Natural killer cell treated with Interleukin-12 subunit alpha and Interleukin-12 subunit beta and Interleukin-15 and Interleukin-18, amount 100 ng/mL, for 72 hours (primary cell): ENCODE measurements at regions not wholly inside any gene's neighbourhood (a gene's known extent, or its start where the extent isn't known, plus 50 kb on each side); places are given as distances from the start of the nearest gene placed in this dataset.
"Not testable (repeated sequence)": the region's sequence is repeated elsewhere in the genome, so short reads cannot be mapped to it uniquely, and the experiment has no call there.

Source experiments
- ATAC-seq, 2 donors: fragments of 150-1000 bp; cut with Tn5 transposase in 1 of 2; sonication (Bioruptor Pico), chemical (Tn5 transposase) in 1 of 2; 2 replicates each; pipeline ENCODE4 v1.10.0; 2021
- DNase-seq: peaks from one replicate; pipeline ENCODE4 v3.0.0; 2022; ENCODE audit warnings: low spot score
- H3K27ac Mint-ChIP-seq, 2 donors: 1 replicate in 1 of 2; 2 replicates in 1 of 2; pipeline ENCODE4 v1.8.0; 2022; ENCODE audit warnings: mixed read lengths in 2 of 2, mild to moderate bottlenecking in 1 of 2, moderate library complexity in 1 of 2
- H3K27me3 Mint-ChIP-seq, 2 donors: 1 replicate in 1 of 2; 2 replicates in 1 of 2; pipeline ENCODE4 v1.8.0; 2022; ENCODE audit warnings: mixed read lengths in 2 of 2
- H3K36me3 Mint-ChIP-seq: one replicate; pipeline ENCODE4 v1.8.0; 2022; ENCODE audit warnings: mixed read lengths
- H3K4me1 Mint-ChIP-seq, 2 donors: 1 replicate in 1 of 2; 2 replicates in 1 of 2; pipeline ENCODE4 v1.8.0; 2022; ENCODE audit warnings: low read depth in 2 of 2, mixed read lengths in 2 of 2, mild to moderate bottlenecking in 1 of 2
- H3K4me3 Mint-ChIP-seq: one replicate; pipeline ENCODE4 v1.8.0; 2022; ENCODE audit warnings: mixed read lengths
- H3K9me3 Mint-ChIP-seq: 2 replicates; pipeline ENCODE4 v1.8.0; 2022; ENCODE audit warnings: mixed read lengths

DNA sequence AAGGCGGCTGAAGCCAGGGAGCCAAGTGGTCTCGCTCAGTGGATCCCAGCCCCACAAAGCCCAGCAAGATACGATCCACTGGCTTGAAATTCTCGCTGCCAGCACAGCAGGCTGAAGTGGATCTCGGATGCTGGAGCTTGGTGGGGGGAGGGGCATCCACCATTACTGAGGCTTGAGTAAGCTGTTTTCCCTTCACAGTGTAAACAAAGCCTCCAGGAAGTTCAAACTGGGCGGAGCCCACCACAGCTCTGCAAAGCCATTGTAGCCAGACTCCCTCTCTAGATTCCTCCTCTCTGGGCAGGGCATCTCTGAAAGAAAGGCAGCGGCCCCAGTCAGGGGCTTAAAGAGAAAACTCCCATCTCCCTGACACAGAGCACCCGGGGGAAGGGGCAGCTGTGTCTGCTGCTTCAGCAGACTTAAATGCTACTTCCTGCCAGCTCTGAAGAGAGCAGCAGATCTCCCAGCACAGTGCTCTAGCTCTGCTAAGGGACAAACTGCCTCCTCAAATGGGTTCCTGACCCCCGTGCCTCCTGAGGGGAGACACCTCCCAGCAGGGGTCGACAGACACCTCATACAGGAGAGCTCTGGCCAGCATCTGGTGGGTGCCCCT is 330.0 kb upstream of the TMEFF2 start:
- H3K27me3 Mint-ChIP-seq, DNase-seq, H3K4me1 Mint-ChIP-seq, ATAC-seq, H3K36me3 Mint-ChIP-seq, H3K27ac Mint-ChIP-seq, H3K4me3 Mint-ChIP-seq: not testable (repeated sequence)
- H3K9me3 Mint-ChIP-seq, result peaks cover 17% of the 10 kb centered on the region

DNA sequence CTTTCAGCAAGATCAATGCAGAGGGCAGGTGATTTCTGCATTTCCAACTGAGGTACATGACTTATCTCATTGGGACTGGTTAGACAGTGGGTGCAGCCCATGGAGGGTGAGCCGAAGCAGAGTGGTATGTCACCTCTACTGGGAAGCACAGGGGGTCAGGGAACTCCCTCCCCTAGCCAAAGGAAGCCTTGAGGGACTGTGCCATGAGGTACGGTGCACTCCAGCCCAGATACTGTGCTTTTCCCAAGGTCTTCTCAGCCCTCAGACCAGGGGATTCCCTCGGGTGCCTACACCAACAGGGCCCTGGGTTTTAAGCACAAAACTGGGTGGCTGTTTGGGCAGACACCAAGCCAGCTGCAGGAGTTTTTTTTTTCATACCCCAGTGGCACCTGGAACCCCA is 329.5 kb upstream of the TMEFF2 start:
- not testable (repeated sequence) for H3K27ac Mint-ChIP-seq, H3K27me3 Mint-ChIP-seq, H3K36me3 Mint-ChIP-seq, ATAC-seq, DNase-seq, H3K4me3 Mint-ChIP-seq, H3K4me1 Mint-ChIP-seq
- H3K9me3 Mint-ChIP-seq, result peaks cover 17% of the 10 kb centered on the region

DNA sequence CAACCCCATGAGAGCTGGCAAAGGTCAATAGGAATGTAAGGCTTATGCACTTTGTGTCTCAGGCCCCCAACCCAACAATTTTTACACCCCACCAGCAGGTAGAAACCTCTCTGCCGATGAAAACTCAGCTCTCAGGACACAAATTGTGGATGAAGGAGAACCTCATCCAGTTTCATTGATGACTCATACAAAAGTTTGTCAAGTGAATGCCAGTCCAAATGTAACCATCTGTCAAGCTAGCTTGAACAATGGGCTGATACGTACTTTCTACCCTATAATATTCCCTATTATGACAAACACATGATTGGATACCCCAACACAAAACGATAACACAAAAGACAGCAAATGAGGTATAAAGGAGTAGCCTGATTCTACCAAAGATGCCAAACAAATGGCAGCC is 321.2 kb upstream of the TMEFF2 start:
- H3K9me3 Mint-ChIP-seq, result peaks cover 6% of the 10 kb centered on the region
- H3K36me3 Mint-ChIP-seq, result no peaks in the 10 kb centered on the region
- H3K27me3 Mint-ChIP-seq, result no peaks in the 10 kb centered on the region
- H3K4me3 Mint-ChIP-seq, result no peak overlapping the region
- H3K27ac Mint-ChIP-seq, result no peak overlapping the region
- H3K4me1 Mint-ChIP-seq, result no peaks in the 10 kb centered on the region
- DNase-seq (no peak), ATAC-seq (no peak)

DNA sequence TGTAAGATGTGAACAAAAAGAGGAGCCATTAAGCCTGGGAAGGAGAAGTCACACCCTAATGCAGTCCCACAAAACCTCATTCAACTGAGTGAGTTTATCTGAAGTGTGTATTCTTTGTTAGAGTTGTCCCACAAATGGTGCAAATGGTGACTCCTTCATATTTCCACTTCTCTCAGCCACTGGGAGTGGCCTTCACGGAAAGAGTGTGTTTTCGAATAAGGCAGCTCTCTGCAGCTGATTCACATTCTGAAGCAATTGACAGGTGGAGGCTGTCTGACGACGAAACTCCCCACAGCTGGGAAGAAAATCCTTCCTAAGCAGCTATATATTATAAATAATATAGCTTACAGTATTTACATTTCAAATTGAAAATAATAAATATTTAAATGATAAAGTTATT is 318.8 kb upstream of the TMEFF2 start:
- H3K36me3 Mint-ChIP-seq, result no peaks in the 10 kb centered on the region
- no peak overlapping the region for H3K4me3 Mint-ChIP-seq
- DNase-seq, result no peak
- no peaks in the 10 kb centered on the region for H3K9me3 Mint-ChIP-seq
- no peak overlapping the region for H3K27ac Mint-ChIP-seq
- H3K27me3 Mint-ChIP-seq, result no peaks in the 10 kb centered on the region
- ATAC-seq, result no peak
- no peaks in the 10 kb centered on the region for H3K4me1 Mint-ChIP-seq

DNA sequence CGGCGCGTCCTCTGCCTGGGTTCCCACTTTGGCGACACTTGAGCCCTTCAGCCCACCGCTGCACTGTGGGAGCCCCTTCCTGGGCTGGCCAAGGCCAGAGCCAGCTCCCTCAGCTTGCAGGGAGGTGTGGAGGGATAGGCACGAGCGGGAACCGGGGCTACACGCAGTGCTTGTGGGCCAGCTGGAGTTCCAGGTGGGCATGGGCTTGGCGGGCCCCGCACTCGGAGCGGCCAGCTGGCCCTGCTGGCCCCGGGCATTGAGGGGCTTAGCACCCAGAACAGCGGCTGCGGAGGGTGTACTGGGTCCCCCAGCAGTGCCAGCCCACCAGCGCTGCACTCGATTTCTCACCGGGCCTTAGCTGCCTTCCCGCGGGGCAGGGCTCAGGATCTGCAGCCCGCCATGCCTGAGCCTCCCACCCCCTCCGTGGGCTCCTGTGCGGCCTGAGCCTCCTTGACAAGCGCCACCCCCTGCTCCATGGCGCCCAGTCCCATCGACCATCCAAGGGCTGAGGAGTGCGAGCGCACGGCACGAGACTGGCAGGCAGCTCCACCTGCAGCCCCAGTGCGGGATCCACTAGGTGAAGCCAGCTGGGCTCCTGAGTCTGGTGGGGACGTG is 313.2 kb upstream of the TMEFF2 start:
- H3K4me3 Mint-ChIP-seq, DNase-seq, H3K36me3 Mint-ChIP-seq, H3K4me1 Mint-ChIP-seq, H3K27ac Mint-ChIP-seq, H3K27me3 Mint-ChIP-seq, ATAC-seq: not testable (repeated sequence)
- peaks cover 10% of the 10 kb centered on the region for H3K9me3 Mint-ChIP-seq

DNA sequence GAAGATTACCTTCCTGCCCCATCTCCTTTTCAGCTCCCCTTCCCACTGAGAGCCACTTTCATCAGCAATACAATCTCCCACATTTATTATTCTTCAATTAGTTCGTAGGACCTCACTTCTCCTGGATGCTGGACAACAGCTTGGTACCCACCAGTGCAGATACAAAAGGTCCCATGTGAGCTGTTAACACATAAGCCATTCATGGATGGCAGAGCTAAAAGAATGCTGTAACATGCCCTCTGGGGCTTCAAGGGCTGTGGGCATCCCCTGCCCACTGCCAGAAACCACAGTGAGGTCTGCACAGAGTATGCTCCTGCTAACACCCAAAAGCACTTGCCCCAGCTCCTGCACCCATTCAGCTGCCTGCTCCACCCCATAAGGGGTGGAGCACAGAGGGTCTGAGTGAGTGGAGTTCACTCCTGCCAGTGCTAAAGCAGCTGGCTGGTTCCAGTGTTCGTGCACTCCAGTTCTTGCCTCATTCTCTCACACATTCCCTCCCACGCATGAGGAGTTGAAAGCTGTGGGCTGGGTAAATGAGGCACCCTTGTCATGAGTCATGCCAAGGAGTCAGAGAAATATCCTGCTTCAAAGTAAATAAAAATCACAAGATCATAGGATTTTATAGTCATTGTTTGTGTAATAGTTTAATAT is 305.9 kb upstream of the TMEFF2 start:
- Mint-ChIP-seq H3K9me3 (no peaks in the 10 kb centered on the region), H3K27me3 (no peaks in the 10 kb centered on the region), H3K27ac (no peak overlapping the region), H3K36me3 (no peaks in the 10 kb centered on the region), H3K4me1 (no peaks in the 10 kb centered on the region), H3K4me3 (no peak overlapping the region)
- DNase-seq (no peak), ATAC-seq (no peak)

DNA sequence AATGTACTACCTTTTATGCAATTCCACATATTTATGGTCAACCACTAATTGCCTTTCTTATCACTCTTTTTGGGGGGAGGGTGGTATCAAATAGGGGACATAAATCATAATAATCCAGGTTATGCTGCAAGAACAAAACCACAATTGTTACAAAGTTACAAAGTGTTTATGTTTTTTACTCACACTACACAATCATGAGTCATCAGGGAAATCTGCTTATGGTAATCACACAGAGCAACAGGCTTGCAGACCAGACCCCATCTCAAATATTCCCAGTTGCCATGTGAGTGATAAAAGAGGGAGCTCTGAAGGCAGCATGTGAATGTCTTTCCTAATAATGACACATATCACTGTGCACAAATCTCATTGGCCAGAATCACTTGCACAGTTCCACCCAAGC is 304.7 kb upstream of the TMEFF2 start:
- H3K4me1 Mint-ChIP-seq, result no peaks in the 10 kb centered on the region
- no peak overlapping the region for H3K27ac Mint-ChIP-seq
- ATAC-seq (no peak), DNase-seq (no peak)
- no peaks in the 10 kb centered on the region for H3K36me3 Mint-ChIP-seq
- H3K4me3 Mint-ChIP-seq, result no peak overlapping the region
- H3K27me3 Mint-ChIP-seq, result no peaks in the 10 kb centered on the region
- no peaks in the 10 kb centered on the region for H3K9me3 Mint-ChIP-seq

DNA sequence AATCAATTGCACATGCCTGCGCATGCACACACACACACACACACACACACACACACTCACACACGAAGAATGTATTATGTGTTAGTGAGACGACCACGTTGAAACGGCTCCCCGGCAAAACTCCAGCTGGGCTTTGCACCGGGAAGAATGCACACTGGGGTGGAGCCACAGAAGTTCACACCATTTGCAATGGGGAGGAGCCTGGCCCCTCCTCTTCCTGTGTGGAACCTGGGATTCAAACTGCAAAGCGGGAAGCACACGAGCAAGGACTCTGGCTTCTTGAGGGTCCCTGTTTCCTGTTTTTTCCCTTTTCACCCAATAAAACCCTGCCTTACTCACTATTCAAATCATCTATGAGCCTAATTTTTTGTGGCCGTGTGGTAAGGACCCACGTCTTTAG is 304.0 kb upstream of the TMEFF2 start:
- H3K4me1 Mint-ChIP-seq, result no peaks in the 10 kb centered on the region
- no peak for ATAC-seq
- H3K27ac Mint-ChIP-seq, result no peak overlapping the region
- H3K36me3 Mint-ChIP-seq, result no peaks in the 10 kb centered on the region
- H3K27me3 Mint-ChIP-seq, result no peaks in the 10 kb centered on the region
- H3K9me3 Mint-ChIP-seq, result no peaks in the 10 kb centered on the region
- DNase-seq, result no peak
- H3K4me3 Mint-ChIP-seq, result no peak overlapping the region

DNA sequence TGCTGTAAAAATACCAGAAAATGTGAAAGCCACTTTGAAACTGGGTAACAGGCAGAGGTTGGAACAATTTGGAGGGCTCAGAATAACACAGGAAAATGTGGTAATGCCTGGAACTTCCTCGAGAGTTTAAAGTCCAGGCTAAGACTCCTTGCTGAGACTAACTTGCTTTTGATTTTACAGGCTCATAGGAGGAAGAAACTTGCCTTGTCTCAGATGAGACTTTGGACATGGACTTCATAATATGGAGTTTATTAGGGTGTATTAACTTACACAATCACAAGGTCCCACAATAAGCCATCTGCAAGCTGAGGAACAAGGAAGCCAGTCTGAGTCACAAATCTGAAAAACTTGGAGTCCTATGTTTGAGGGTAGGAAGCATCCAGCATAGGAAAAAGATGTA is 293.4 kb upstream of the TMEFF2 start:
- not testable (repeated sequence) for H3K27ac Mint-ChIP-seq, H3K4me1 Mint-ChIP-seq, ATAC-seq, H3K4me3 Mint-ChIP-seq, DNase-seq, H3K27me3 Mint-ChIP-seq, H3K36me3 Mint-ChIP-seq
- H3K9me3 Mint-ChIP-seq, result peaks cover 13% of the 10 kb centered on the region

DNA sequence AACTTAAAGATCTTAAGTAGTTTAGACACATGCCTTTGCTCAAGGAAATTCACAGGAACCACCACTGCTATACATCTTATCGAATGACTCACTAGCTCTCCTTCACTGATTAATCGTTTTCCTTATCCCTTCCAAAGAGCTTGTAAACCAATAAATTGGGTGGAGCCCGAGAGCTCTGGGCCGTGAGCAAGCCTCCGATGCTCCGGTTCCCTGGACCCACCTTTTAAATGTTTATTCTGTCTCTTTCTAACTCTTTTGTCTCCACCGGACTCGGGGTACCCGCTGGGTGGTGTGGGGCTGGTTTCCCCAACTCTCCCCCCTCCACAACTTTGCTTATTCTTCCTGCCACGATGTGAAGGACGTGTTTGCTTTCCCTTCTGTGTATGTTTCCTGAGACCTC is 292.9 kb upstream of the TMEFF2 start:
- no peaks in the 10 kb centered on the region for H3K27me3 Mint-ChIP-seq

DNA sequence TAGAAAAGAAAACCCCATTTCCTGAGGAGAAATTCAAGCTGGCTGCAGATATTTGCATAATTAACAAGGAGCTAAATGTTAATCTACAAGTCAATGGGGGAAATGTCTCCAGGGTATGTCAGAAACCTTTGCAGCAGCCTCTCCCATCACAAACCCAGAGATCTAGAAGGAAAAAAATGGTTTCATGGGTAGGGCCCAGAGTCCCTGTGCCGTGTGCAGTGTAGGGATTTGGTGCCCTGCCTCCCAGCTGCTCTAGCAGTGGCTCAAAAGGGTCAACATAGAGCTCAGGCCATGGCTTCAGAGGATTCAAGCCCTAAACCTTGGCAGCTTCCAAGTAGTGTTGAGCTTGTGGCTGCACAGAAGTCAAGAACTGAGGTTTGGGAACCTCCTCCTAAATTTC is 290.2 kb upstream of the TMEFF2 start:
- ATAC-seq, result no peak
- H3K27ac Mint-ChIP-seq, result no peak overlapping the region
- H3K36me3 Mint-ChIP-seq, result no peaks in the 10 kb centered on the region
- DNase-seq, result no peak
- no peaks in the 10 kb centered on the region for H3K27me3 Mint-ChIP-seq
- H3K9me3 Mint-ChIP-seq, result peaks cover 9% of the 10 kb centered on the region
- no peaks in the 10 kb centered on the region for H3K4me1 Mint-ChIP-seq
- no peak overlapping the region for H3K4me3 Mint-ChIP-seq

More for the DNA sequence above, 292.9 kb upstream of the TMEFF2 start:
- DNase-seq, result no peak
- no peak overlapping the region for H3K4me3 Mint-ChIP-seq
- ATAC-seq, result no peak
- no peaks in the 10 kb centered on the region for H3K4me1 Mint-ChIP-seq
- no peak overlapping the region for H3K27ac Mint-ChIP-seq
- H3K9me3 Mint-ChIP-seq, result peaks cover 13% of the 10 kb centered on the region
- no peaks in the 10 kb centered on the region for H3K36me3 Mint-ChIP-seq

DNA sequence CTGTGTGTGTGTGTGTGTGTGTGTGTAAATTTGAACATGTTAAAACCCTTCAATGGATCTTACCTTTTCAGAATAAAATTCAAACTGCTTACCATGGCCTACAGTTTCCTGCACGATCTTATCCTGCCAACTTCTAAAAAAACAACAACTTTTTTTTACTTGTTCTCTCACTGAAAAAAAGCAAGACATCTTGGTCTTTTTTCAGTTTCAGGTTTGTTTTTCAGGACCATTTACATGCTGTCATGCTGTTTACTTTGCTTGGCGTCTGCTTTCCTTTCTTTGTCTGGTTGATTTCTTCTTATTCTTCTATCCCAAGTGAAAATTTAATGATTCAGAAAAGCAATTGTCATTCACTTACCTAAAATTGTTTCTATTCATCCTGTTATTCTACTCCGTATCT is 286.3 kb upstream of the TMEFF2 start:
- Mint-ChIP-seq H3K4me1 (no peaks in the 10 kb centered on the region), H3K36me3 (no peaks in the 10 kb centered on the region), H3K4me3 (no peak overlapping the region), H3K27ac (no peak overlapping the region), H3K27me3 (no peaks in the 10 kb centered on the region), H3K9me3 (no peaks in the 10 kb centered on the region)
- DNase-seq (no peak), ATAC-seq (no peak)

DNA sequence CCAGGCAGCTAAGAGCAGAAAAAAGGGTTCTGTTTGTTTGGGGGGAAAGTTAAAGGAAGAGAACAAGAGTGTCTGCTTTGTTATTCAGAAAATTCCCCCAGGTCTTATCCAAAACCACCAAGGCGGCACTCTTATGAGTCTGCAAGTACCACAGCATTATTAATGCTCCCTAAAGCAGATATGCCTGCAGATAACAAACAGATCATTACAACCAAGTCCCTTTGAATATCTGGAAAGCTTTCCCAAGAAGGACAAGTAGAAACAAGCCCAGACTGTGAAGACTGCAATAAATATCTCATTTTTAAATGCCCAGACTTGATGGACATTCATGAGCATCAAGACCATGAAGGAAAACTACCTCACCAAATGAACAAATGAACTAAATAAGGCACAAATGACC is 278.6 kb upstream of the TMEFF2 start:
- H3K4me1 Mint-ChIP-seq, result no peaks in the 10 kb centered on the region
- H3K27ac Mint-ChIP-seq, result no peak overlapping the region
- no peaks in the 10 kb centered on the region for H3K27me3 Mint-ChIP-seq
- peaks cover 6% of the 10 kb centered on the region for H3K36me3 Mint-ChIP-seq
- H3K9me3 Mint-ChIP-seq, result no peaks in the 10 kb centered on the region
- DNase-seq, result no peak
- no peak for ATAC-seq
- H3K4me3 Mint-ChIP-seq, result no peak overlapping the region

DNA sequence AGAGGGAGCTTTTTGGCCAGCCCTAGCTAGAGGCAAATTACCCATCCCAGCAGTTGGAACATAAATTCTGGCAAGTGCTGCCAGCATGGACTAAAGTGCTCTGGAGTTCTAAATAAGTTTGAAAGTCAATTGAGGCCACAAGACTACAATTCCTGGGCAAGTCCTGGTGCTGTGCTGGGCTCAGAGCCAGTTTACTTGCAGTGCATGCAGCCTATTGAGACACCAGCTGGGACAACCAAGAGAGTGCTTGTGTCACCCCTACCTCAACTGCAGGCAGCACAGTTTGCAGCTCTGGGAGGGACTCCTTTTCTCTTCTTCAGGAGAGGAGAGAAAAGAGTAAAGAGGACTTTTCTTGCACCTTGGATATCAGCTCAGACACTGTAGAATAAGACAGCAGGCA is 277.2 kb upstream of the TMEFF2 start:
- Mint-ChIP-seq H3K36me3 (peaks cover 6% of the 10 kb centered on the region), H3K9me3 (peaks cover 3% of the 10 kb centered on the region), H3K4me3 (no peak overlapping the region), H3K27me3 (no peaks in the 10 kb centered on the region), H3K4me1 (no peaks in the 10 kb centered on the region), H3K27ac (no peak overlapping the region)
- no peak for ATAC-seq
- DNase-seq, result no peak

DNA sequence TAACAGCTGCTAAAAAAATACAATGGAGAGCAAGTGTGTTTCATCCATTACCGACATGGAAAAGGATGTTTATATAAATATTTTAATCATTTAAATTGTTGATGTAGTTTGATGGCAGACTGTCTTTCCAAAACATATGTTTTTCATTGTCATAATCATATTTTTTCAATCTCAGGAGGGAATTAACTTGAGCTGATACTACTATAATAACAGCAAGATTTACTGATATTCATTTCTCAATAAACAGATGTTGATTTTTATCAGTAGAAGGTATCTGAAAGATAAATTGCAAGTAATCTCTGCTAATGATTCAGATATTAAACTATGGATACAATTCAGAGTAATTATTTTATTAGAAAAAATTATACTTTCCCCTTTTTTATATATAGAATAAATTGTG is 274.9 kb upstream of the TMEFF2 start:
- DNase-seq (no peak), ATAC-seq (no peak)
- peaks cover 6% of the 10 kb centered on the region for H3K36me3 Mint-ChIP-seq
- H3K27ac Mint-ChIP-seq, result no peak overlapping the region
- H3K4me1 Mint-ChIP-seq, result no peaks in the 10 kb centered on the region
- H3K27me3 Mint-ChIP-seq, result no peaks in the 10 kb centered on the region
- peaks cover 4% of the 10 kb centered on the region for H3K9me3 Mint-ChIP-seq
- no peak overlapping the region for H3K4me3 Mint-ChIP-seq
